Cardiac septum (tissue), 1 donor: ENCODE measurements at regions not wholly inside any gene's neighbourhood (a gene's known extent, or its start where the extent isn't known, plus 50 kb on each side); places are given as distances from the start of the nearest gene placed in this dataset.

Experiments
- DNase-seq: peaks from one replicate; pipeline ENCODE4 v3.0.0-alpha.2; 2020; ENCODE audit warnings: low spot score
- intact Hi-C: fragments of 100-400 bp; cut with DNase I; formaldehyde crosslinking; loops from one replicate; pipeline ENCODE4 v1.14.0; 2022
- donor health status: DM: no; HTN: no; CAD: no.

DNA sequence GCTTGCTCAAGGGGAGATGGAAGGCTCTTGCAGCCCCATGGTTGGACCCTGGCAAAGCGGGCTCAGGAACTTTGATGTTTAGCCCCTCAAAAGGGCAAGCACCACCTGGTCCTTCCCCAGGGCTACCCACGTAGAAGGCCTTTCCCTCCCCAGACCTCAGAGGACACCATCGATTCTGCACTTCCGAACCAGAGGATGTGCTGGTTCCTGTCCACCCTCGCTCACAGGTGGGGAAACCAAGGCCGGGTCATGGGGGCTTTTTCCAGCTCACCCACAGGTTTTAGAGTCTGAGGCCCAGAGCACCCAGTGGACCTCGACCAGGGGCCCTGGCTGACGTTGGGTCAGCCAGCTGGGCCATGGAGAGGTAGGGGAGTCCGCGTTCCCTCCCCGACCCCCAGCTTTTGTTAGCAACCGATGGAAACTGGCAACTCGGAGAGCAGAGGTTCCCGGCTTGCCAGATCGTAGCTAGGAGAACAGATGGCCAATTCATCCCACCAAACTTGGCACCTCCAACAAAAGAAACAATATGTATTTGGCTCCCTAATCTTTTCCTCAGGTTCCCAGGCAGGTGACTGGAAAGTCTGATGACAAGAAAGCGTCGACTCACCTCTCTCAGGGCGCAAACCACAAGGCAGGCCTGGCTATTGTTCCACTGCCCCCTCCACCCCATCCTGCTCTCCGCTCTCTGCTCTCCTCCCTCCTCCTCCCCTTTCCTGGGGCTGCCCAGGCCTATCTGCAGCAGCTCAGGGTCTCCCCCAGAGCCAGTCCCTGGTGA, 167.6 kb upstream of the SMIM23 start:
- no peak for DNase-seq
- intact Hi-C loops = no loop called here

DNA sequence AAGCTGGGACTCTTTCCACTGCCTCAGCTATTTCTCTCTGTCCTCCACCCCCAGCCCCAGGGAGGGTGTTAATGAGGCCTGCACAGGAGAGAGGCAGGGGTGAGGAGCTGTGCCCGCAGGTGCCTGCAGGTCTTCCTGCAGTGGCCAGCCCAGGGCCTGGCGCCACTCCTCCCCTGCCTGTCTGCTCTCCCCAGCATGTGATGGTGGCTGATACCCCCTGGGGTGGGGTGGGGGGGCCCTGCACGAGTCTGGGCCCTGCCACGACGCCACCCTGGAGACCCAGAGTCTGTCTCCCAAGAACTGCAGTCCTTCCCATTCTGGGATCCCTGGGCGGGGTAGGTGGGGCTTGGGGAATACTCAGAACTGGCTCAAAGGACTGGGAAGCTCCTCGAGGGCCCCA, 166.4 kb upstream of the SMIM23 start:
- DNase-seq = no peak
- intact Hi-C loops = no loop called here

DNA sequence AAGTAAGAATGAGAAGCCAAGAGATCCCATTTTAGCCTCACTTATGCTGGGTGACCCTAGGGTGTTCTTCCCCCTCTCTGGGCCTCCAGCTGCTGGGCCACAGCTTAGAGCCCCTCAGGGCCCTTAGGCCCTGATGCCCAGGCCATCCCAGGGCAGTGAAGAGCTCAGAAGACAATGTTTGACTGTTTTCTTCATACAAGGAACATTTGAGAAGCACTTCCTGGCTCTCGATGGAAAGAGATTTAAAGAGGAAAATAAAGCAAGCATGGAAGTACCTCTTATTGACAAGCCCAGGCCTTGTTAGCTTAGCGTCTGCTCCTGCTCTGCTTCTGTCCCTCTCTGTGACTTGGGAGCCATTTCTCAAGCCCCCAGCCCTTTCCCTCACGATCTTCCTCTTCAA, 165.9 kb upstream of the SMIM23 start:
- intact Hi-C loops = no loop called here
- DNase-seq = no peak

DNA sequence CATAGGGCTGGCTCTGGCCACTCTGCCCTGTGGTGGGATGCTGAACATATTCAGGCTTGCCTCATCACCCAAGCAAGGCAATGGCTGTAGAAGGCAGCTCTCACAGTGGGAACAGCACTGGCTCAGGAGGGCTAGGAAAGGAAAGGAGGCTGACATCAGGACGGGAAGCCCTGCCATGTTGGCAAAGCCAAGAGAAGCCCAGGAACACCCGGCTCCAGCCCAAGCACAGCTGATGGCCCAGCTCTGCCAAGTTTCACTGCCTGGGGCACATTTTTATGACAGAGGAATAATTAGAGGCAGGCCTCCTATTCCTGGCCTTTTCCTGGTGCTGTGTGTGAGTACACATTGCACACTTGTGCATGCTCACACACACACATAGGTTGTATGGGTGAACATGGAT, 163.6 kb upstream of the SMIM23 start:
- intact Hi-C loops = no loop called here
- DNase-seq = no peak

DNA sequence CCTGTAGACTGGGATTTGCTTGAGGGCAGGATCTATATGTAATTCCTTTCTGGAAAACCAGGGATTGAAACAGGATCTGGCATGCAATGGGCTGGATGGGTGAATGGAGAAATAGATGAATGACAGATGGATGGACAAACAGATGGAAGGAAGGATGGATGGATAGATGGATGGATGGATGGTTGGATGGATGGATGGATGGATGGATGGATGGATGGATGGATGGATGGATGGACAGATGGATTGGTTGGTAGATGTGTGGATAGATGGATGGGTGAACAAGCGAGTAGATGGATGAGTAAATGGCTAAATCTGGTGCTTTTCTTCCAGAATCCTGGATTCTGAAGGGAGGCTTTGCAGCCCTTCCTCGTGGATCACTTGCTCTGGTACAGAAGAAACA, 162.5 kb upstream of the SMIM23 start:
- no peak for DNase-seq
- intact Hi-C loops = no loop called here

DNA sequence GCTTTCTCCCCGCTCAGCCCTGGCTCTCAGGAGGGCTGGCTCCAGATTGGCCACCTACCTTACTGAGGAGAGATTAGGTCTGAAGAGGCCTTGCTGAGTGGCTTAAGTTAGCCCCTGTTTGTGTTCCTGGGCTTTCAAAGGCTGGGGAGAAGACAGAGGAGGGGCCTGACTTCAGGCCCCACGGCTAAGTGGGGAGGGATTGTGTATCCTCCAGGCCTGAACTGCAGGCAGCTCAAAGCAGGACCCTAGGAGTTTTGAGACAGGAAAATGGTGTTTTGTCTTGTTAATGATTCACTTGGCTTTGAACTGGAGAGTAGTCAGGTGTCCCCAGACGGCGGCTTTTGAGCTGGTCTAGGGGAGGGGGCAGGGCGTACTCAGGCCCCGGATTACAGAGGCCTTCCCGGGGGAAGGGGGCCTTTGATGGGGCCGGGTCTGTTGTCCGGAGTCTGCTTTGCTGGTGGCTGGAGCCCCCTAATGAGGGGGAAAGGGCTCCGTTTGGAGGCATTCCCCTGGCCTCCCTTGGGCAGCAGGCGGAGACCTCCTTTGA, 162.0 kb upstream of the SMIM23 start:
- no peak for DNase-seq
- intact Hi-C loops = no loop called here

DNA sequence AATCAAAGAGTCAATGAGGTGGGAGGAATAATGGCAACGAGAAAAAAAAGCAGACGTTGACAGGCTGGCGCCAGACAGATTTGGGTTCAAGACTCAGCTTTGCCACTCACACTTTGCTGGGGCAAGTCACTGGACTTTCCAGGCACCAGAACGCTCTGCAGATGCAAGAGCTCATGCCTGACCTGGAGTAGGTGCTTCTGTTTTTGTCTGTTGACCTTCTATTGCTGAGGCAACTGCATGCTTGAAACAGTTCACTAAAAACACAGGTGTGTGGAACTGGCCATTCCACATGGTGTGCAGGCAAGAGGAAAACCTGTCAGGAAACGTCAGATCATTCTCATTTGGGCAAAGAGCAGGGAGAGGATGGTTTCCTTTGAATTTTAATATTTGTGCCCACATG, 161.2 kb upstream of the SMIM23 start:
- intact Hi-C loops = no loop called here
- no peak for DNase-seq

DNA sequence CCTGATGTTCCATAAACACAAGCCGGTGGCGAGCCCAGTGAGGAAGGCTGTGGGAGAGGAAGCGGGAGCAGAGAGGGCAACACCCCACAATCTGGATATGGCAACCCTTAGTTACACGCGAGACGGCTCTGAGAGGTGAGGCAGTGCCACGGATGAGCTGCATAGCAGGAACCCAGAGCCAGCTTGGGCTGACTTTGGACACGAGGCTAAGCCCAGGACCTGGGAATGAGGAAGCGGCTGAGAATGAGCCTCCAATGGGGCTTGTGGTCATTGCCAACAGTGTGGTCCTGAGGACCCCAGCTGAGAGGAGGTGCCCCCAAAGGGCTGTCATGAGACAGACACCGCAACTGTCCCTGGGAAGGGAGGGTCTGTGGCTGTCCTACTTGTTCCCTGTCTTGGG, 160.0 kb upstream of the SMIM23 start:
- DNase-seq = no peak
- intact Hi-C loops = no loop called here

DNA sequence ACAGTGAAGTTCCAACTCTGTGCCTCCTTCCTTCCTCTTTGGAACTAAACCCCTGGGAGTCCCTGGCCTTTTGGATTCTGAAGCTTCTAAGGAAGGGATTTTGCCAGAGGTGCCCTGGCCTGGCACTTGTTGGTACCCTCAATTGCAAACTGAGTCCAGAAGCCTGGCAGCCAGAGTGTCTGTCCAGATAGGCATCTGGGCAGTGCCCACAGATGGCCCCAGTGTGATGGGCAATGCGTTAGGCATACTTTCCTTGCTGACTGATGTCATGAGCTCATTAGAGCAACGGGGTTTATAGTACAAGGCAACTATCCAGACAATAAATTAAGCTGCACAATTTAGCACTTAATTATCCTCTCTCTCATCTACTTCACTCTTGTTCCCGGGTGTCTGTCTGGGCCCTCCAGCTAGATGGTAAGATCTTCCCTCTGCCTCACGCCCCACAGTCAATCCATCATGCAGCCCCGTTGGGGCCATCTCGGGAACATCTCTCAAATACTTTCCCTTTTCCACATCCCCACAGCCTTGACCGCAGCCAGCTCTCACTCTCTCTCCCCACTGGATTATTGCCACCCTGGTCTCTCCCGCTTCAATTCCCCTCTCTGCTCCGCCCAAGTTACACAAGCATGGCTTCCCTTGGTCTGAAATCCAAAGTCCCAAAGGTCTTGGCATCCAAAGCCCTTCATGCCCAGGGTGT, 157.5 kb upstream of the SMIM23 start:
- intact Hi-C loops = loop anchor here (2.0 kb wide), 1 partner anchor 209 kb away; the partner anchor contains the start of gene FGF18
- DNase-seq = no peak

DNA sequence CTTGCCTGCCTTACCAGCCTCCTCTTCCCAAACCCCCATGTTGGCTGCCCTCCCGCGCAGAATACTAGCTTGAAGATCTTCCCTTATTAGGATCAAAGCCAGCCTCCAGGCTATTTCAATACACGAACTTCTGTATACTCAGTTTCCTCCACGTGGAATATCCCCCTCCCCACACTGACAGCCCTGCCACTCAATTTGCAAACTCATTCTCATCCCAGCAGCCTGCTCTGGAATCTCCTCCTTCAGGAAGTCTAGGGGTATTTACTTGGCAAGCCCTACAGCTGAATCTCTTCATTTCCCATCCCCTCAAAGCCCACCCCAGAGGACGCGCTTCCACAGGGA, 157.0 kb upstream of the SMIM23 start:
- no peak for DNase-seq
- intact Hi-C loops = loop anchor here (2.0 kb wide), 1 partner anchor 210 kb away; the partner anchor contains the start of gene FGF18

DNA sequence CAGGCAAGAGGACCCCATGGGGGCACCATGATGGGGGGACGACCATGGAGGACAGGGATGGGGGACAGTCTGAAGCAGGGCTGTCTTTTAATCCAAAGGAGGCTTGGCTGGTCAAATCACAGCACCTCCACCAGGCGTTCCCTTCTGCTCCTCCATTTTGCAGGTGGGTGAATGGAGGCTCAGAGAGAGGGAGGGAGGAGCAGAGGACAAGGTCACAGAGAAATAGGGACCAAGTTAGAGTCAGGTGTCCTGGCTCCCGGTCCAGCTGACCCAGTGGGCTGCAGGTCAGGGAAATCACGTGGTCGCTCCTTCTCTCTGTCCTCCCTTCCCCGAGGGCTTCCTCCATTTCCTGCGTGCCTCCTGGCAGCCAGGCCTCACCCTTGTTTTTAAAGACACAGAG, 156.4 kb upstream of the SMIM23 start:
- intact Hi-C loops = loop anchor here (2.0 kb wide), 1 partner anchor 210 kb away; the partner anchor contains the start of gene FGF18
- no peak for DNase-seq

DNA sequence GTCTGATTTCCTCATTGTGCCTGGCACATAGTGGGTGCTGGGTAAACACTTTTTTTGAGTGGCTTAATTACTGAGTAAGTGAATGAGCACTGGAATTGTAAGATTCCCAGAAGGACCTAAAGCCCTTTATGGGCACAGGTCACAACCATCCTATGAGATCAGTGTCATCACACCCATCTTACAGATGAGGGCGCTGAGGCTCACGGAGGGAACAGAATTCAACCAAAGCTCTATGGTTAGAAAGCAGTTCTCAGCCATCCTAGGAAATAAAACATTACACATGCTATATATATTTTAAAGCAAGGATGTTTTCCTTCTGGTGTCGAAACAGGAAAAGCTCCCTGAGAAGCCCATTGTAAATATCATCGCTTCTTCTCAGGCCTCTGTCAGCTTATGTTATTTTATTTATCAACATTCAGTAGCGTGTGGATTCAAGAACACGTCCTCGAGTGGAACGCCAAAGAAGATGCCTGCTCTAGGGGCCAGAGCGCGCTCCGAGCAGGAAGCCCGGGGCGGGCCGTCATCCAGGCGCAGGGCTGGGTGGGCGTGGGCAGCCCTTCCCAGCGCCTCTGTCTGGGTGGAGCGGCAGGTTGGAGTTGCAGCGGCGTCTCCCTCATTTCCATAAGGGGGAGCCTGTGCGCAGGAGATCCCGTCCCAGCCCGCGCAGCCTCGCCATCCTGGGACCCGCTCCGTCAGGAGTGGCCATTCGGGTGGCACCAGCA, 155.8 kb upstream of the SMIM23 start:
- intact Hi-C loops = loop anchor here (2.0 to 5.0 kb wide), 4 partner anchors 123 to 277 kb away; partner anchors contain the start of gene FGF18

DNA sequence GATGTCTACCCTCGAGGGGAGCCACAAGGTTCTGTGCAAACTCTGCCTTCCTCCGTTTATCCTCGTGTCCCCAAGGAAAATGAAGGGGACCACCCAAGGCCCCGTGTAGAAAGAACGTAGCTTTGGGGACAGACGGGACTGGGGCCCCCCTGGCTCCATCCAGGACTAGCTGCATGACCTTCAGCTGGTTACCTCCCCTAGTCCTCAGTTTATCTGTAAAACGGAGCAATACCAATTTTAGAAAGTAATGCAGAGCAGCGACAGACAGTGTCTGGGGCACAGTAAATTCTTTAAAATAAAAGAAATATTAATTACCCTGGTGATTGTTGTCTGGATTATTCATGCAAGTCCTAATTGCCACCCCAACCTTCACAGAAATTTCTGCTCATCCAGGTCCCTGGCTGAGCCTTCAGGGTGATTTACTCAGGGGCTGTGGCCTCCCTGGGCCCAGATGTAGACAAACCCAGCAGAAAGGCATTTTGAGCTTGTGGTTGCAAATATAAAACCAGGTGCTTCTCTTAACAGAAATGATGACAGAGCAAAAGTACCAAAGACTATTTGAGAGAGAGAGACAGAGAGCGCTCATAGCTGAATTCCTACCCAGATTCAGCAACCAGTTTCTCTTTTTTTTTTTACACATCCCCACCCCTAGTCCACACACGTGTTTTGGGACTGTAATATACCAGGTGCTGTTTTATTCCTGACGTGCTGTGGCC, 155.1 kb upstream of the SMIM23 start:
- intact Hi-C loops = loop anchor here (2.0 to 5.0 kb wide), 3 partner anchors 122 to 276 kb away; no protein-coding TSS in a partner anchor
- DNase-seq = no peak

More for the DNA sequence above, 155.8 kb upstream of the SMIM23 start:
- peak; percentile 85 for DNase-seq

DNA sequence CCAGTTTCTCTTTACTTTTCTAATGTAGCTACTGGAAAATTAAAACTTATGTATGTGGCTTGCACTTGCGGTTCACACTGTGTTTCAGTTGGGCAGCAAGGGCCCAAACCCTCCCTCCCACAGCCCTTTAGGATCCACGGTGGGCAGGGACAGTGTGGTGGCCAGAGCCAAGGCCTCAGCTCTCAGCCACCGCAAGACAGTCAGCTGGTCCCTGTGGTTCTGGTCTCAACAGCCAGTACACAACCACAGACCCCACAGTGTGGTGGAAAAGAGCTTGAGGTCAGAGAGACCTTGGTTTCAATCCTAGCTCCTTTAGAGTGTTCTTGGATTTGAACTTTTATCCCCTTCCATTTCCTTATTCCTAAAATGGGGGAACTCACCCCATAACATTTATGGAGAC, 153.0 kb upstream of the SMIM23 start:
- intact Hi-C loops = loop anchor here (5.0 kb wide), 1 partner anchor 120 kb away; no protein-coding TSS in a partner anchor

DNA sequence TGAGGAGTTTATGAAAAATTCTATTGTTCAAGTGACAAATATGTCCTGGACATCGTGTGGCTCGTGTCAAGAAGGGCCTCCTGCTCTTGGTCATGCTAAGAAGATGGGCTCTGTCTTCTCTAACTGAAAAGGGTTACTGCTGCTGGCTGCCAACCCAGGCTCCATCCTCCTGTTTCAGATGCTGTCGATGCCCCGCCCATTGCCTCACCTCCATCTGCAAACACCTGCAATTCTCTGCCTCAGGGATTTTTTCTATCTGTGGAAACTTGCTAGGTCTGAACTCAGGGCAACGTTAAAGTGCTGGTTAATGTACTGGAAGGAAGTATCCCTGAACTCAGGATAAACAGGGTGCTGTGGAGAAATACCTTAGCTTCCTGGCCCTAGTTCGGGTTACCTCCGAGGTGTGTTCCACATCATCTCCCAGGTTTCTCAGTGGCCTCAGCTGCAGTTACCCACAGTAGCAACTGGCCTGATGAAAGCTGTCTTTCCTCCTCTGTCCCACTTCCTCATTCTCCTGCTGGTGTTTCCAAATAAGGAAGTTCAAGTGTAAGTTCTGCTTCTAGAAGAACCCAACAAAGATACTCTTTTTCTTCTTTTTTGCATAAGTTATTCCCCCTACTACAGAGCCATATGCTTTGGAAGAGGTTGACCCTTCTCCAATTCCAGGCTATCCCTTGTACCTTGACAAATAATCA, 151.7 kb upstream of the SMIM23 start:
- intact Hi-C loops = loop anchor here (5.0 kb wide), 1 partner anchor 118 kb away; no protein-coding TSS in a partner anchor

More for the DNA sequence above, 153.0 kb upstream of the SMIM23 start:
- no peak for DNase-seq

DNA sequence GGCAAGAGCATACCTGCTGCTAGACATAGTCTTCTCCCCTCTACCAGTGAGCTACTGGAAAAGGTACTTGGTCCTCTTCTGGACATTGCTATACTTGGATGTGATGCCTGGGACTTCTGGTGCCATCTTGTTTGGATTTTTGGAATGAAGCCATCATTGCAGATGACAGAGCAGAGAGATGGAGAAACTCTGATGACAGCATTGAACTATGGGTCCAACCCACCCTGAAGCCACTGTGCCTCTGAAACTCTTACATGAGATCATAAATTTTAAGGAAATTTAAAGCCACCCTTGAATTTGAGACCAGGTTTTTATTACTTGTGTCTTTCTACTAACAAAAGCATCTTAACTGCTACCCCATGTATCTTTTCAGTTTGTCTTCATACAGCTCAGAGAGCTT, 151.1 kb upstream of the SMIM23 start:
- intact Hi-C loops = loop anchor here (5.0 kb wide), 1 partner anchor 118 kb away; no protein-coding TSS in a partner anchor
- DNase-seq = no peak

More for the DNA sequence above, 151.7 kb upstream of the SMIM23 start:
- no peak for DNase-seq

DNA sequence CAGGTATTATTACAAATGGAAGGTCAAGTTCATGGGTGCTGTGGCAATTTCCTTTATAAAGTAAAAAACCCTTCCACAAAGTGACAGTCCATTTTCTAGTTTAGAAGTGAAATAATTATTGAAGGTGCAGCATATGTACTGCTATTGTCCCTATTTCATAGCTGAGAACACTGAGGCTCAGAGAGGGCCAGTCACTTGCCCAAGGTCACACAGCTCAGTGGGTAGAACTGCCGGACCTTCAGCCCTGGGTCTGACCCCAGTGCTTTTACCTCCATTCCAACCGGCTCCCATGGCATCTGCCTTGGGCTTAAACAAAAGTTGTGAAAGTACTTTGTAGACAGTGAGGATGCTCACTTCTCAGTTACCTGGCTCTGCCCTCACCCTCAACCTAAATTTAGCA, 150.6 kb upstream of the SMIM23 start:
- DNase-seq = no peak
- intact Hi-C loops = no loop called here

DNA sequence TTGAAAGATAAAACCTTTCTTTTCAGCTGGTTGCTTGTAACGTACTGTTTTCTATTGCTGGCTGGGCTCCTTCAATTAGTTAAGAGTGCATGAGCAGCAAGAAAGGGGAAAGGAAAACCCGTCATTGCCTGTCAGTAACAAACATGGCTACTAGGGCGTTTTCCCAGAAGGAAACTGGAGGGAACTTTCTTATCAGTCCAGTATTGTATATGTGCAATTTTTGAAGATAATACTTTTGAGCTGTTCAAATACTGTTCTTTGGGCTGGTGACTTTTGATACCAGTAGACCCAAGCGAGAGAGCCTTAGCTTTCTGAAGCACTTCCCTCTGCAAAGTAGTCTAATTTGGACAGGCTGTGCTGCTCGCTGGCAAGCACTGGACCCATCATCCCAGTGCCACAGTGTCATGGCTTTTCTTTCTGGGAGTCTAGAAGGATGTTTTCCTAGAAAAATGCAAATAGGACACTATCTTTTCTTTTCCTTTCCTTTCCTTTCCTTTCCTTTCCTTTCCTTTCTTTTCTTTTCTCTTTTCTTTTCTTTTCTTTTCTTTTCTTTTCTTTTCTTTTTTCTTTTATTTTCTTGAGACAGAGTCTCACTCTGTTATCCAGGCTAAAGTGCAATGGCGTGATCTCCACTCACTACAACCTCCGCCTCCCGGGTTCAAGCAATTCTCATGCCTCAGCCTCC, 149.9 kb upstream of the SMIM23 start:
- DNase-seq = no peak
- intact Hi-C loops = no loop called here
